Muscle of arm (tissue), 1 donor: ENCODE measurements at regions not wholly inside any gene's neighbourhood (a gene's known extent, or its start where the extent isn't known, plus 50 kb on each side); places are given as distances from the start of the nearest gene placed in this dataset.
"Not testable (repeated sequence)": the region's sequence is repeated elsewhere in the genome, so short reads cannot be mapped to it uniquely, and the experiment has no call there.

ENCODE experiments used
- DNase-seq: peaks from one replicate; pipeline ENCODE4 v3.0.0-alpha.2; 2013

- DNase-seq: no peak
These were observed 862.2 kb downstream of the RPS29 start for GRCh38 chr14:48723841-48724495.

GRCh38 chr14:48714366-48714765, 871.8 kb downstream of the RPS29 start:
- DNase-seq: no peak

GRCh38 chr14:48710133-48710532, 876.0 kb downstream of the RPS29 start:
- DNase-seq: no peak

GRCh38 chr14:48709277-48709785, 876.8 kb downstream of the RPS29 start:
- DNase-seq: no peak

GRCh38 chr14:48704639-48705038, 881.5 kb downstream of the RPS29 start:
- no peak for DNase-seq

GRCh38 chr14:48703728-48704467, 882.3 kb downstream of the RPS29 start:
- DNase-seq: no peak

GRCh38 chr14:48697362-48697761, 888.8 kb downstream of the RPS29 start:
- not testable (repeated sequence) for DNase-seq

- no peak for DNase-seq
These were observed 892.4 kb downstream of the RPS29 start for GRCh38 chr14:48693793-48694192.

GRCh38 chr14:48690349-48690748, 895.8 kb downstream of the RPS29 start:
- DNase-seq: no peak

- DNase-seq: no peak
These were observed 899.5 kb downstream of the RPS29 start for GRCh38 chr14:48686650-48687049.

- no peak for DNase-seq
These were observed 913.7 kb downstream of the RPS29 start for GRCh38 chr14:48672506-48672905.

GRCh38 chr14:48670939-48671338, 915.2 kb downstream of the RPS29 start:
- DNase-seq: no peak

- no peak for DNase-seq
These were observed 920.9 kb downstream of the RPS29 start for GRCh38 chr14:48665077-48665784.

- no peak for DNase-seq
These were observed 942.9 kb downstream of the RPS29 start for GRCh38 chr14:48643241-48643640.

GRCh38 chr14:48628870-48629269, 953.5 kb upstream of the MDGA2 start:
- no peak for DNase-seq

GRCh38 chr14:48622980-48623379, 947.6 kb upstream of the MDGA2 start:
- DNase-seq: no peak

- DNase-seq: no peak
These were observed 942.7 kb upstream of the MDGA2 start for GRCh38 chr14:48618057-48618456.

GRCh38 chr14:48616931-48617330, 941.5 kb upstream of the MDGA2 start:
- DNase-seq: no peak

GRCh38 chr14:48615618-48616017, 940.2 kb upstream of the MDGA2 start:
- no peak for DNase-seq

- no peak for DNase-seq
These were observed 938.6 kb upstream of the MDGA2 start for GRCh38 chr14:48614003-48614402.

GRCh38 chr14:48606960-48607359, 931.6 kb upstream of the MDGA2 start:
- DNase-seq: not testable (repeated sequence)

- DNase-seq: no peak
These were observed 923.1 kb upstream of the MDGA2 start for GRCh38 chr14:48598458-48598857.

GRCh38 chr14:48586099-48586498, 910.7 kb upstream of the MDGA2 start:
- DNase-seq: no peak
